ENCODE measurements at regions not wholly inside any gene's neighbourhood (a gene's known extent, or its start where the extent isn't known, plus 50 kb on each side); places are given as distances from the start of the nearest gene placed in this dataset.

GRCh38 chr2:45285771-45286390 lies 276.6 kb upstream of the SIX2 start:
- Mint-ChIP-seq H3K36me3 (no peaks in the 10 kb centered on the region), H3K27ac (no peak overlapping the region), H3K9me3 (peaks cover 0 to 3% (median 0%) of the 10 kb centered on the region in 7 donors), H3K27me3 (ENCODE audit: low read depth in 3 of 3) (peaks cover 3 to 18% (median 11%) of the 10 kb centered on the region in 3 donors), H3K4me3 (no peak overlapping the region), H3K4me1 (no peaks in the 10 kb centered on the region)
- intact Hi-C loops (cut with micrococcal nuclease): no loop called here
- H3K4me1 ChIP-seq (ENCODE audit: control insufficient read depth in 1 of 2, insufficient read depth in 2 of 2, low read length in 2 of 2): no peaks in the 10 kb centered on the region
- TF ChIP-seq CTCF (IDR thresholded peaks at IDR 0.05): no peak
- H3K36me3 ChIP-seq (replicated peaks in 1 of 2; ENCODE audit: control insufficient read depth in 1 of 2, insufficient read depth in 2 of 2, low read length in 2 of 2): no peaks in the 10 kb centered on the region
- H3K4me3 ChIP-seq (replicated peaks in 1 of 3; ENCODE audit: low read depth in 2 of 3, low read length in 3 of 3): no peak overlapping the region
- no peaks in the 10 kb centered on the region for H3K27me3 ChIP-seq (ENCODE audit: control insufficient read depth in 2 of 2, insufficient read depth in 2 of 2, low read length in 2 of 2)
- no peak overlapping the region for H3K4me2 ChIP-seq (replicated peaks; ENCODE audit: extremely low read depth, low read length, poor library complexity, severe bottlenecking)
- no peak overlapping the region for H3K9ac ChIP-seq (ENCODE audit: insufficient read depth, low read length, poor library complexity, severe bottlenecking)
- no peak overlapping the region for H2AFZ ChIP-seq (ENCODE audit: insufficient read depth, low read depth, low read length, poor library complexity, severe bottlenecking)
- no peak overlapping the region for H3K27ac ChIP-seq (ENCODE audit: low read depth in 1 of 2, low read length in 2 of 2)
- no peaks in the 10 kb centered on the region for H3K79me2 ChIP-seq (ENCODE audit: insufficient read depth, low read length)
- no peaks in the 10 kb centered on the region for H4K20me1 ChIP-seq (ENCODE audit: insufficient read depth, low read length)
- WGBS (ENCODE audit: insufficient coverage): 100% methylated on average over 1 of the region's 4 CpGs
- no peak for DNase-seq
- no peaks in the 10 kb centered on the region for H3K9me3 ChIP-seq (replicated peaks in 1 of 2; ENCODE audit: control insufficient read depth in 1 of 2, insufficient read depth in 1 of 2, low read length in 2 of 2)

- Histone ChIP-seq H4K20me1 (ENCODE audit: insufficient read depth, low read length) (no peaks in the 10 kb centered on the region), H3K27ac (ENCODE audit: low read depth in 1 of 2, low read length in 2 of 2) (no peak overlapping the region), H3K4me3 (replicated peaks in 1 of 3; ENCODE audit: low read depth in 2 of 3, low read length in 3 of 3) (no peak overlapping the region), H3K36me3 (replicated peaks in 1 of 2; ENCODE audit: control insufficient read depth in 1 of 2, insufficient read depth in 2 of 2, low read length in 2 of 2) (no peaks in the 10 kb centered on the region), H3K9me3 (replicated peaks in 1 of 2; ENCODE audit: control insufficient read depth in 1 of 2, insufficient read depth in 1 of 2, low read length in 2 of 2) (no peaks in the 10 kb centered on the region), H3K4me1 (ENCODE audit: control insufficient read depth in 1 of 2, insufficient read depth in 2 of 2, low read length in 2 of 2) (no peaks in the 10 kb centered on the region), H3K4me2 (replicated peaks; ENCODE audit: extremely low read depth, low read length, poor library complexity, severe bottlenecking) (no peak overlapping the region), H3K79me2 (ENCODE audit: insufficient read depth, low read length) (no peaks in the 10 kb centered on the region), H3K9ac (ENCODE audit: insufficient read depth, low read length, poor library complexity, severe bottlenecking) (no peak overlapping the region), H2AFZ (ENCODE audit: insufficient read depth, low read depth, low read length, poor library complexity, severe bottlenecking) (no peak overlapping the region), H3K27me3 (ENCODE audit: control insufficient read depth in 2 of 2, insufficient read depth in 2 of 2, low read length in 2 of 2) (no peaks in the 10 kb centered on the region)
- H3K9me3 Mint-ChIP-seq: peaks cover 0 to 2% (median 0%) of the 10 kb centered on the region in 7 donors
- no peak for DNase-seq
- no peak overlapping the region for H3K4me3 Mint-ChIP-seq
- no peaks in the 10 kb centered on the region for H3K4me1 Mint-ChIP-seq
- no peak for TF ChIP-seq CTCF (IDR thresholded peaks at IDR 0.05)
- 95% methylated on average over 5 of the region's 5 CpGs for WGBS (ENCODE audit: insufficient coverage)
- peaks cover 3 to 23% (median 11%) of the 10 kb centered on the region in 3 donors for H3K27me3 Mint-ChIP-seq (ENCODE audit: low read depth in 3 of 3)
- no peak overlapping the region for H3K27ac Mint-ChIP-seq
- intact Hi-C loops (cut with micrococcal nuclease): no loop called here
- H3K36me3 Mint-ChIP-seq: no peaks in the 10 kb centered on the region
Observed at GRCh38 chr2:45285311-45285710, 276.1 kb upstream of the SIX2 start.

Measured in CD14-positive monocyte (primary cell).